Hepatocyte (in vitro differentiated cells): ENCODE measurements at regions not wholly inside any gene's neighbourhood (a gene's known extent, or its start where the extent isn't known, plus 50 kb on each side); places are given as distances from the start of the nearest gene placed in this dataset.

Experiments
- DNase-seq: peaks from one replicate; pipeline ENCODE4 v3.0.0-alpha.2; 2016; ENCODE audit warnings: low spot score
- H2AFZ ChIP-seq: fragments of 200-600 bp; sonication (generic); 2 replicates; pipeline ENCODE4 v1.6.0; 2016; ENCODE audit warnings: antibody characterized with exemption, mild to moderate bottlenecking
- H3K27ac ChIP-seq: fragments of 200-600 bp; sonication (generic); 2 replicates; pipeline ENCODE4 v1.5.1; 2016; ENCODE audit warnings: mild to moderate bottlenecking
- H3K27me3 ChIP-seq: fragments of 200-600 bp; sonication (generic); 2 replicates; pipeline ENCODE4 v1.6.1; 2016
- H3K36me3 ChIP-seq: fragments of 200-600 bp; sonication (generic); replicated peaks from 2 replicates; pipeline ENCODE4 v1.5.1; 2016; ENCODE audit warnings: low read depth; ENCODE audit not compliant: insufficient read depth
- H3K4me1 ChIP-seq: fragments of 200-600 bp; sonication (generic); 2 replicates; pipeline ENCODE4 v1.5.1; 2016; ENCODE audit warnings: mild to moderate bottlenecking, moderate library complexity; ENCODE audit not compliant: insufficient read depth
- H3K4me2 ChIP-seq: fragments of 200-600 bp; sonication (generic); 2 replicates; pipeline ENCODE4 v1.6.0; 2016
- H3K4me3 ChIP-seq: fragments of 200-600 bp; sonication (generic); 2 replicates; pipeline ENCODE4 v1.5.1; 2016; ENCODE audit warnings: mild to moderate bottlenecking
- H3K79me2 ChIP-seq: fragments of 200-600 bp; sonication (generic); 2 replicates; pipeline ENCODE4 v1.6.0; 2017; ENCODE audit warnings: mild to moderate bottlenecking
- H3K9me2 ChIP-seq: fragments of 200-600 bp; sonication (generic); replicated peaks from 2 replicates; pipeline ENCODE4 v1.6.0; 2017; ENCODE audit warnings: mild to moderate bottlenecking; ENCODE audit not compliant: insufficient read depth
- H3K9me3 ChIP-seq: fragments of 200-600 bp; sonication (generic); 2 replicates; pipeline ENCODE4 v1.5.1; 2016; ENCODE audit warnings: low read depth, mild to moderate bottlenecking
- H4K20me1 ChIP-seq: fragments of 200-600 bp; sonication (generic); 2 replicates; pipeline ENCODE4 v1.6.0; 2016; ENCODE audit warnings: mild to moderate bottlenecking; ENCODE audit not compliant: insufficient read depth, poor library complexity, severe bottlenecking
- EZH2 ChIP-seq: fragments of 200-600 bp; sonication (generic); IDR thresholded peaks from 2 replicates; pipeline ENCODE4 v1.6.1; 2016; ENCODE audit warnings: antibody characterized with exemption, mild to moderate bottlenecking, borderline replicate concordance
- EZH2phosphoT487 ChIP-seq: fragments of 200-600 bp; sonication (generic); IDR thresholded peaks from one replicate; pipeline ENCODE4 v1.6.1; 2018; ENCODE audit warnings: antibody characterized with exemption, mild to moderate bottlenecking, low read depth, moderate library complexity; ENCODE audit not compliant: unreplicated experiment, severe bottlenecking
- whole genome bisulfite sequencing: methylation state at CpG from one replicate; pipeline ENCODE4 v1.1.6; 2016; ENCODE audit warnings: low lambda C conversion rate; ENCODE audit errors: missing lambda C conversion rate; 5-methylcytosine and 5-hydroxymethylcytosine counted together
- TF ChIP-seq, protein P1 (sequence below): fragments of 200-600 bp; sonication (generic); IDR thresholded peaks from 2 replicates; pipeline ENCODE4 v1.5.1; 2016; ENCODE audit warnings: antibody characterized with exemption, mild to moderate bottlenecking; ENCODE audit not compliant: poor library complexity

DNA sequence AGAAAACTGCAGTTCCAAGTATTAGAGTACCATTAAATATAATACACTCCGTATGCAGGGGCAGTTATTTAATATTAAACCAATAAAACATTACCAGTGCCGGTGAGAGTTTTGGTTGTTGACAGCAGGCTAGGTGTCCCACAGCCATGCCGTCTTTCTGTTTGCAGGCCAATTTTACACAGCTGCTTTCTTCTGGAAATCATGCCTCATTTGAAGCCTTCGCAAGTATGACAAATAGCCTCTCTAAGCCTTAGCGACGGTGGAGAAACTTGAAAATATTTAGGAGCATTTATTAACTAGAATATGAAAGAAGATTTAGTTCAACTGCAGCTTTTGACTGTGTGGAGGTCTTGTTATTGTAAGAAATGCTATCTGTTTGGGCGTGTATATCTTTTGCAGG is 226.0 kb downstream of the BMP2 start:
- H3K27me3 ChIP-seq = no peaks in the 10 kb centered on the region
- TF ChIP-seq, protein P1, sequence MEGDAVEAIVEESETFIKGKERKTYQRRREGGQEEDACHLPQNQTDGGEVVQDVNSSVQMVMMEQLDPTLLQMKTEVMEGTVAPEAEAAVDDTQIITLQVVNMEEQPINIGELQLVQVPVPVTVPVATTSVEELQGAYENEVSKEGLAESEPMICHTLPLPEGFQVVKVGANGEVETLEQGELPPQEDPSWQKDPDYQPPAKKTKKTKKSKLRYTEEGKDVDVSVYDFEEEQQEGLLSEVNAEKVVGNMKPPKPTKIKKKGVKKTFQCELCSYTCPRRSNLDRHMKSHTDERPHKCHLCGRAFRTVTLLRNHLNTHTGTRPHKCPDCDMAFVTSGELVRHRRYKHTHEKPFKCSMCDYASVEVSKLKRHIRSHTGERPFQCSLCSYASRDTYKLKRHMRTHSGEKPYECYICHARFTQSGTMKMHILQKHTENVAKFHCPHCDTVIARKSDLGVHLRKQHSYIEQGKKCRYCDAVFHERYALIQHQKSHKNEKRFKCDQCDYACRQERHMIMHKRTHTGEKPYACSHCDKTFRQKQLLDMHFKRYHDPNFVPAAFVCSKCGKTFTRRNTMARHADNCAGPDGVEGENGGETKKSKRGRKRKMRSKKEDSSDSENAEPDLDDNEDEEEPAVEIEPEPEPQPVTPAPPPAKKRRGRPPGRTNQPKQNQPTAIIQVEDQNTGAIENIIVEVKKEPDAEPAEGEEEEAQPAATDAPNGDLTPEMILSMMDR = no peak
- TF ChIP-seq EZH2 (no peak), EZH2phosphoT487 (no peak)
- H3K4me3 ChIP-seq = no peak overlapping the region
- H3K79me2 ChIP-seq = no peaks in the 10 kb centered on the region
- H2AFZ ChIP-seq = no peak overlapping the region
- peak overlapping the region; percentile 91 for H3K27ac ChIP-seq
- H3K9me2 ChIP-seq = no peaks in the 10 kb centered on the region
- H4K20me1 ChIP-seq = no peaks in the 10 kb centered on the region
- H3K4me1 ChIP-seq = peaks cover 26% of the 10 kb centered on the region
- DNase-seq = no peak
- H3K4me2 ChIP-seq = no peak overlapping the region
- WGBS = 81% methylated on average over 7 of the region's 7 CpGs
- no peaks in the 10 kb centered on the region for H3K9me3 ChIP-seq
- H3K36me3 ChIP-seq = no peaks in the 10 kb centered on the region

DNA sequence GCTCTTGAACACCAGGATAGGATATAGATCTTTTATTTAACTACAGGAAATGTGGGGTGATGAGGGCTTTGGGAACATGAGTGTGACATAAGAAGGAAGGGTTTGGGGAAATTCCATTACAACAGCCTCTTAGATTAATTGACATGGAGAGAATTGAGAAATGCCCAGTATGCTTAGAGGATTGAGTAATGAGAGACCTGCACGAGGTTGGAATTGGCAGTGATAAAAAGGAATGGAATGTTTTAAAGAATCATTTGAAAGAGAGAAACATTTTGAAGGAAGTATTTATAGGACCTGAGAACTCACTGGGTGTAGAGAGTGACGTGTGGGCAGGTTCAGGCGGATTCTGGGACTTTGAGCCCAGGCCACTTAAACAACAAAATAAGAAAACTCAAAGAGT is 227.0 kb downstream of the BMP2 start:
- H3K36me3 ChIP-seq = no peaks in the 10 kb centered on the region
- no peak overlapping the region for H3K4me3 ChIP-seq
- DNase-seq = peak; percentile 59
- H4K20me1 ChIP-seq = no peaks in the 10 kb centered on the region
- no peak overlapping the region for H3K4me2 ChIP-seq
- no peaks in the 10 kb centered on the region for H3K9me2 ChIP-seq
- no peaks in the 10 kb centered on the region for H3K9me3 ChIP-seq
- WGBS = 58% methylated on average over 3 of the region's 3 CpGs
- no peak overlapping the region for H2AFZ ChIP-seq
- H3K27me3 ChIP-seq = no peaks in the 10 kb centered on the region
- H3K4me1 ChIP-seq = peaks cover 26% of the 10 kb centered on the region
- no peaks in the 10 kb centered on the region for H3K79me2 ChIP-seq
- TF ChIP-seq EZH2 (no peak), EZH2phosphoT487 (no peak)
- TF ChIP-seq, protein P1 = no peak
- peak overlapping the region; percentile 91 for H3K27ac ChIP-seq

DNA sequence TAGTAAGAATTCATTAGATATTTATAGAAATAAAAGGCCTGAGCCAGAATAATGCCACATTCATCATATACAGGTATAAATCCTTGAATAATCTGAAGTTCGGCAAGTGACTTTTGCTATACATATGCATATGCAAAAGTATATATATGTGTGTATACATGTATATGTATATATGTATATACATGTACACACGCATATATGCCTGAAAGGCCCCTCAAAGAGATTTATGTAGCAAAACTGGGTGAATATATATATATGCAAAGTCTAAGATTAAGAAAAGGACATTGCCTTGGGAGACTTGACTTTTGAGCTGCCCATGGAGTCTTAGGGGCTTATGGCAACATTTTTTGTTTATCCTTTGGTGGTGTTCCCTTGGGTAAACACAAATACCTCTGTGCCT is 231.4 kb downstream of the BMP2 start:
- DNase-seq = no peak
- Histone ChIP-seq H3K27ac (no peak overlapping the region), H2AFZ (no peak overlapping the region), H3K27me3 (no peaks in the 10 kb centered on the region), H3K9me2 (no peaks in the 10 kb centered on the region), H3K4me1 (peaks cover 10% of the 10 kb centered on the region), H3K4me3 (no peak overlapping the region), H3K36me3 (no peaks in the 10 kb centered on the region), H3K9me3 (no peaks in the 10 kb centered on the region), H4K20me1 (no peaks in the 10 kb centered on the region), H3K79me2 (no peaks in the 10 kb centered on the region), H3K4me2 (no peak overlapping the region)
- 98% methylated on average over 2 of the region's 2 CpGs for WGBS
- TF ChIP-seq EZH2 (no peak), EZH2phosphoT487 (no peak)
- TF ChIP-seq, protein P1 = no peak

DNA sequence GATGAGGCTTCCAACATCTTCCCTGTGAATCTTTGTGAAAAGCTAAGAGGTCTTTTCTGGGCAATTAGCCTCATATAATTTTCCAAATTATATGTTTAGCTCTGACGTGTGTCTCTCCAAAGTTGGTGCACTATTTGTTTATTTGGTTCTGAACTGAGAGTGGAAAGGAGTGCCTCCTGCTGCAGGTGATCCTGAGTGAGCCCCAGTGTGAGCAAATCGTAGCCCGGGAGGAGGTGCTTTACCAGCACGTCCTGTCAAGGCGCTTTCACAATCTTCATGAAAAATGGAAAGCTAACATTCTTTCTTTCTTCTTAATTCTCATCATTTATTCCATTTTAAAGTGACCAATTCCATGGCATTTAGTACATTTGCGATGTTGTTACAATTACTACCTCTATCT is 231.9 kb downstream of the BMP2 start:
- no peak overlapping the region for H3K4me2 ChIP-seq
- TF ChIP-seq EZH2phosphoT487 (no peak), EZH2 (no peak)
- TF ChIP-seq, protein P1 = no peak
- H3K79me2 ChIP-seq = no peaks in the 10 kb centered on the region
- H2AFZ ChIP-seq = no peak overlapping the region
- H3K9me3 ChIP-seq = no peaks in the 10 kb centered on the region
- H3K27me3 ChIP-seq = no peaks in the 10 kb centered on the region
- no peaks in the 10 kb centered on the region for H3K9me2 ChIP-seq
- WGBS = 82% methylated on average over 6 of the region's 6 CpGs
- H3K36me3 ChIP-seq = no peaks in the 10 kb centered on the region
- no peak for DNase-seq
- H3K27ac ChIP-seq = no peak overlapping the region
- H3K4me1 ChIP-seq = peaks cover 6% of the 10 kb centered on the region
- H3K4me3 ChIP-seq = no peak overlapping the region
- no peaks in the 10 kb centered on the region for H4K20me1 ChIP-seq
